ENCODE measurements at regions not wholly inside any gene's neighbourhood (a gene's known extent, or its start where the extent isn't known, plus 50 kb on each side); places are given as distances from the start of the nearest gene placed in this dataset.

DNA sequence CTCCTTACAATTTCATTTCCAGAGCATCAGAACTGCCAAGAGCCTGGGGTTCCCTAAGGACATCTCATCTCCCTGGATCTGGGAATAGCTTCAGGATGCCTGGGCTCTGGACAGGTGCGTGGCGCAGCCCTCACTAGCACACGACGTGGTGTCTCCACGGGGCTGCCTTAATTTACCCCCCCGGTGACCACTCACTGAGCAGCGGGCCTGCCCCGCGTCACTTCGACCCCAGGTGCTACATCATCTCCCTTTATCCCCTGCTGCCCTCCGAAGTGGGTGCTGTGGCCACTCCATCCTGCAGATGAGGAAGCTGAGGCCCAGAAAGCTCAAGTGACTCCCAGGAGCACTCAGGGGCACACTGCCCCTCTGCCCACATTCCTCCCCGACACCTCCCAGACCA is 177.8 kb upstream of the SFSWAP start:
- H3K27ac ChIP-seq (replicated peaks) = no peak overlapping the region

DNA sequence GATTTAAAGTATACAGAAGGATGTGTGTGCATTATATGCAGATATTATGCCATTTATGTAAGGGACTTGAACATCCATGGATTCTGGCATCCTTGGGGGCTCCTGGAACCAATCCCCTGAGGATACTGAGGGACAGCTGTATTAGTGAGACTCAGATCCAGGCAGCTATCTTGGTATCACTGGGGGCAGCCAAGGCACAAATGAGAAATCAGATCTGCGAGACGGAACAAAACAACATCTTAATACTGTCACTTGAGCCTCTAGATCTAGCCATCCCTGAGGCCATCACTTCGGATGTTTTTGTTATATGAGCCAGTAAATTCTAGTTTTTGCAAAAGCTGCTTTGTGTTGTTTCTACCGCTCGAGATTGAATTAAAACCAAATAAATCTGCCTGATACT is 175.1 kb upstream of the SFSWAP start:
- no peak for DNase-seq (ENCODE audit: low read depth in 1 of 2, low spot score in 1 of 2)
- Histone ChIP-seq H3K4me3 (replicated peaks; ENCODE audit: insufficient read depth, low read length) (no peak overlapping the region), H3K27ac (replicated peaks) (no peak overlapping the region), H3K27me3 (ENCODE audit: insufficient read depth, poor library complexity, severe bottlenecking) (no peaks in the 10 kb centered on the region)
- TF ChIP-seq, protein P1, sequence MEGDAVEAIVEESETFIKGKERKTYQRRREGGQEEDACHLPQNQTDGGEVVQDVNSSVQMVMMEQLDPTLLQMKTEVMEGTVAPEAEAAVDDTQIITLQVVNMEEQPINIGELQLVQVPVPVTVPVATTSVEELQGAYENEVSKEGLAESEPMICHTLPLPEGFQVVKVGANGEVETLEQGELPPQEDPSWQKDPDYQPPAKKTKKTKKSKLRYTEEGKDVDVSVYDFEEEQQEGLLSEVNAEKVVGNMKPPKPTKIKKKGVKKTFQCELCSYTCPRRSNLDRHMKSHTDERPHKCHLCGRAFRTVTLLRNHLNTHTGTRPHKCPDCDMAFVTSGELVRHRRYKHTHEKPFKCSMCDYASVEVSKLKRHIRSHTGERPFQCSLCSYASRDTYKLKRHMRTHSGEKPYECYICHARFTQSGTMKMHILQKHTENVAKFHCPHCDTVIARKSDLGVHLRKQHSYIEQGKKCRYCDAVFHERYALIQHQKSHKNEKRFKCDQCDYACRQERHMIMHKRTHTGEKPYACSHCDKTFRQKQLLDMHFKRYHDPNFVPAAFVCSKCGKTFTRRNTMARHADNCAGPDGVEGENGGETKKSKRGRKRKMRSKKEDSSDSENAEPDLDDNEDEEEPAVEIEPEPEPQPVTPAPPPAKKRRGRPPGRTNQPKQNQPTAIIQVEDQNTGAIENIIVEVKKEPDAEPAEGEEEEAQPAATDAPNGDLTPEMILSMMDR (IDR thresholded peaks at IDR 0.05; ENCODE audit: insufficient read depth, low read length) = no peak
- TF ChIP-seq, protein P2, sequence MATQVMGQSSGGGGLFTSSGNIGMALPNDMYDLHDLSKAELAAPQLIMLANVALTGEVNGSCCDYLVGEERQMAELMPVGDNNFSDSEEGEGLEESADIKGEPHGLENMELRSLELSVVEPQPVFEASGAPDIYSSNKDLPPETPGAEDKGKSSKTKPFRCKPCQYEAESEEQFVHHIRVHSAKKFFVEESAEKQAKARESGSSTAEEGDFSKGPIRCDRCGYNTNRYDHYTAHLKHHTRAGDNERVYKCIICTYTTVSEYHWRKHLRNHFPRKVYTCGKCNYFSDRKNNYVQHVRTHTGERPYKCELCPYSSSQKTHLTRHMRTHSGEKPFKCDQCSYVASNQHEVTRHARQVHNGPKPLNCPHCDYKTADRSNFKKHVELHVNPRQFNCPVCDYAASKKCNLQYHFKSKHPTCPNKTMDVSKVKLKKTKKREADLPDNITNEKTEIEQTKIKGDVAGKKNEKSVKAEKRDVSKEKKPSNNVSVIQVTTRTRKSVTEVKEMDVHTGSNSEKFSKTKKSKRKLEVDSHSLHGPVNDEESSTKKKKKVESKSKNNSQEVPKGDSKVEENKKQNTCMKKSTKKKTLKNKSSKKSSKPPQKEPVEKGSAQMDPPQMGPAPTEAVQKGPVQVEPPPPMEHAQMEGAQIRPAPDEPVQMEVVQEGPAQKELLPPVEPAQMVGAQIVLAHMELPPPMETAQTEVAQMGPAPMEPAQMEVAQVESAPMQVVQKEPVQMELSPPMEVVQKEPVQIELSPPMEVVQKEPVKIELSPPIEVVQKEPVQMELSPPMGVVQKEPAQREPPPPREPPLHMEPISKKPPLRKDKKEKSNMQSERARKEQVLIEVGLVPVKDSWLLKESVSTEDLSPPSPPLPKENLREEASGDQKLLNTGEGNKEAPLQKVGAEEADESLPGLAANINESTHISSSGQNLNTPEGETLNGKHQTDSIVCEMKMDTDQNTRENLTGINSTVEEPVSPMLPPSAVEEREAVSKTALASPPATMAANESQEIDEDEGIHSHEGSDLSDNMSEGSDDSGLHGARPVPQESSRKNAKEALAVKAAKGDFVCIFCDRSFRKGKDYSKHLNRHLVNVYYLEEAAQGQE (IDR thresholded peaks at IDR 0.05; ENCODE audit: insufficient replicate concordance, low read depth) = no peak
- no peak for TF ChIP-seq GABPA (IDR thresholded peaks at IDR 0.05; ENCODE audit: low read depth)
- TF ChIP-seq POLR2AphosphoS5 (IDR thresholded peaks at IDR 0.05; ENCODE audit: low read depth) = no peak
- TF ChIP-seq SPI1 (IDR thresholded peaks at IDR 0.05; ENCODE audit: borderline replicate concordance, low read depth) = no peak

More for the DNA sequence above, 177.8 kb upstream of the SFSWAP start:
- no peak overlapping the region for H3K4me3 ChIP-seq (replicated peaks; ENCODE audit: insufficient read depth, low read length)
- DNase-seq (ENCODE audit: low read depth in 1 of 2, low spot score in 1 of 2) = no peak
- TF ChIP-seq, protein P1 (IDR thresholded peaks at IDR 0.05; ENCODE audit: insufficient read depth, low read length) = no peak
- TF ChIP-seq SPI1 (IDR thresholded peaks at IDR 0.05; ENCODE audit: borderline replicate concordance, low read depth) (no peak), POLR2AphosphoS5 (IDR thresholded peaks at IDR 0.05; ENCODE audit: low read depth) (no peak), GABPA (IDR thresholded peaks at IDR 0.05; ENCODE audit: low read depth) (no peak)
- TF ChIP-seq, protein P2 (IDR thresholded peaks at IDR 0.05; ENCODE audit: insufficient replicate concordance, low read depth) = no peak
- no peaks in the 10 kb centered on the region for H3K27me3 ChIP-seq (ENCODE audit: insufficient read depth, poor library complexity, severe bottlenecking)

DNA sequence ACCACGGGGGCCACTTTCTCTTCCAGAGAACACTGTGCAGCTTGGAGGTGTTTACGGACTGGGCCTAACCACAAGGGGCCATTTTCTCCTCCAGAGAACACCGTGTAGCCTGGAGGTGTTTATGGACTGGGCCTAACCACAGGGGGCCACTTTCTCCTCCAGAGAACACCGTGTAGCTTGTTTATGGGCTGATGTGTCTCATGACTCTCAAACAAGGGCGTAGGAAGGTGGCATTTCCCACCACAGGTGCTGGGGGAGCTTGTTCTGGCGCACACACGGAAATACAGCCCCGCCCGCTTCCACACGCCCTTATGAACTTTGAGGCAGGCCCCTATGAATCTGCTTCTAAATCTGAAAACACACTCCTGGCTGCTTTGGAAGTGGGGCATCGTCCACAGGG is 174.6 kb upstream of the SFSWAP start:
- TF ChIP-seq POLR2AphosphoS5 (IDR thresholded peaks at IDR 0.05; ENCODE audit: low read depth) = no peak
- TF ChIP-seq SPI1 (IDR thresholded peaks at IDR 0.05; ENCODE audit: borderline replicate concordance, low read depth) = no peak
- TF ChIP-seq GABPA (IDR thresholded peaks at IDR 0.05; ENCODE audit: low read depth) = no peak
- TF ChIP-seq, protein P1 (IDR thresholded peaks at IDR 0.05; ENCODE audit: insufficient read depth, low read length) = no peak
- TF ChIP-seq, protein P2 (IDR thresholded peaks at IDR 0.05; ENCODE audit: insufficient replicate concordance, low read depth) = no peak
- Histone ChIP-seq H3K27me3 (ENCODE audit: insufficient read depth, poor library complexity, severe bottlenecking) (no peaks in the 10 kb centered on the region), H3K27ac (replicated peaks) (no peak overlapping the region), H3K4me3 (replicated peaks; ENCODE audit: insufficient read depth, low read length) (no peak overlapping the region)
- DNase-seq (ENCODE audit: low read depth in 1 of 2, low spot score in 1 of 2) = no peak
